H7 (cell line): ENCODE measurements at regions not wholly inside any gene's neighbourhood (a gene's known extent, or its start where the extent isn't known, plus 50 kb on each side); places are given as distances from the start of the nearest gene placed in this dataset.
A peak's percentile ranks its signal among the peaks of the same experiment; 100 is the strongest.

Source experiments
- DNase-seq: peaks from one replicate; pipeline ENCODE4 v3.0.0; 2012
- H3K27me3 ChIP-seq: 2 replicates; pipeline ENCODE4 v1.6.0; 2011; ENCODE audit warnings: mild to moderate bottlenecking, low read length; ENCODE audit not compliant: control insufficient read depth, insufficient read depth
- H3K36me3 ChIP-seq: replicated peaks from 2 replicates; pipeline ENCODE4 v1.5.1; 2011; ENCODE audit warnings: low read length; ENCODE audit not compliant: control insufficient read depth, insufficient read depth
- H3K4me3 ChIP-seq: 2 replicates; pipeline ENCODE4 v1.5.1; 2011; ENCODE audit warnings: low read depth, mild to moderate bottlenecking, control low read depth, low read length, moderate library complexity; ENCODE audit not compliant: insufficient read depth

DNA sequence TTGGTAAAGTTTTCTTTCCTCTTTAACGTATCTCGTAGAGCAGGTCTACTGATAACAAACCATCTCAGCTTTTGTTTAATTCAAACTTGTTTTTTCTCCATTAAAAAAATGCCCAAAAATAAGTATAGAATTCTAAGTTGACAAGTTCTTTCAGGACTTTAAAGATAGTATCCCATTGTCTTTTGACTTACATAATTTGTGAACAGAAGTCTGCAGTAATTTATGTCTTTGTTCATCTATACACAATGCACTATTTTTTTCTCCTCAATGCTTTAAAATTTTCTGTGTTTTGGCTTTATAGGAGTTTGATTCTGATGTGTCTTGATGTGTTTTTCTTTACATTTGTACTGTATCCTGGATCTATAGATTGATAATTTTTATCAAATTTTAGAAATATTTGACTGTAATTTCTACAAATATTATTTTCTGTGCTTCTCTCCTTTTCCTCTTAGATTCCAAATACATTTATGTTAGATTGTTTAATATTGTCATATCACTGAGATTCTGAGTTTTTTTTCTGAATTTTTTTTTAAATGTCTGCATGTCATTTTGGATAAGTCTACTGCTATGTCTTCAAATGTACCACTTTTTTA, 143.3 kb downstream of the FTCDNL1 start:
- H3K4me3 ChIP-seq: no peak overlapping the region
- no peaks in the 10 kb centered on the region for H3K36me3 ChIP-seq
- no peaks in the 10 kb centered on the region for H3K27me3 ChIP-seq
- no peak for DNase-seq

DNA sequence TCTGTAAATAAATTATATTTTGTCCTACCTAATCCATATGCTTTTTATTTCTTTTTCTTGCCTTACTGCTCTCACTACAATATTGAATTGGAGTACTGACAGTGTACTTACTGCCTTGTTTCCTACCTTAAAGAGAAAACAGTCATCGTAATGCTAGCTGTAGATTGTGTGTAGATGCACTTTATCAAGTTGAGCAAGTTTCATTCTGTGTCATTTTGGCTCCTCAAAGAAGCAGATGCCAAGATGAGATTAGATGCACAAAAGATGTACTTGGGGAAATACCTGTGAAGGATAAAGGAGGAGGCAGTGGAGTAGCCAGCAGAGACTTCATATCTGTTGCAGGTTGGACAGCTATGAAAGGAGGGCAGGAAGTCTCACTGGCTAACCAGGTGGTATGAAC, 145.5 kb downstream of the FTCDNL1 start:
- H3K27me3 ChIP-seq: no peaks in the 10 kb centered on the region
- H3K4me3 ChIP-seq: no peak overlapping the region
- H3K36me3 ChIP-seq: no peaks in the 10 kb centered on the region
- DNase-seq: no peak

DNA sequence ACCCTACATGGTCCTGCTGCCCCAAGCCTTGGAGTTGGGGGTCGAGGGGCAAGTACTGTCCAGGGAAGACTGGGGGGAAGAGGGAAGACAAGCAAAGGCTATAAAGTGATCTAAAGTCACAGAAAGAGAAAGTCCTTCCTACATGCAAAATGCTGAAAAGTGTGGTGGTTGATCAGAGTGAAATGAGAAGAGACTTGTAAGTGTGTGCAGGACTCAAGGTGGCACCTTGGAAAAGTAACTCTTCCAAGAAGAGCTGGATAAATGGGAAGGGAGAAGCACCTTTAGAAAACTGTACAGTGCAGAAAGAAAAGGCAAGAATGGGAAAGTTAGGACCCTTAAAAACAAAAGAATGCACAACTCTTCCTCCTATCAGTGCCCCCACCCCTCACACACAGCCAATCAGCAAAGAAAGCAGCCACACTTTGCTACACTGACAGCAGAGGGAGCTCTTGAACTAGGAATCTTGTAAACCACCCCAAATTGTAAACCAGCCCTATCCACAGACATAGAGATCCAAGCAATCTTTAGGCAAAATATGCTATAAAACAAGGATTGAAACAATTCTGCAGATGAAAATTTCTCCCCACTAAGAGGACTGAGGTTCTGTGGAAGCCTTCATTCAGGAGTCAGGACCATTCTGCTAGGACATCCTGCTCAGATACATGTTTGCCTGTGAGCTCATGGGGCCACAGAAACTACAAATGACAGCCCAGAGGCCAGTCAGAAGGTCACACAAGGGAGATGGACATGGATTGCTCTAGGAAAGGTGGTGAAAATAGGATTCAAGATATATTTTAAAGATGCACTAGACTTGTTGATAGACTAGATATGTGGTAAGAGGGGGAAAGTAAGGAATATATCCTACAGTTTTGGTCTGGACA, 146.4 kb downstream of the FTCDNL1 start:
- no peaks in the 10 kb centered on the region for H3K27me3 ChIP-seq
- no peaks in the 10 kb centered on the region for H3K36me3 ChIP-seq
- no peak overlapping the region for H3K4me3 ChIP-seq
- peak; percentile 65 for DNase-seq

DNA sequence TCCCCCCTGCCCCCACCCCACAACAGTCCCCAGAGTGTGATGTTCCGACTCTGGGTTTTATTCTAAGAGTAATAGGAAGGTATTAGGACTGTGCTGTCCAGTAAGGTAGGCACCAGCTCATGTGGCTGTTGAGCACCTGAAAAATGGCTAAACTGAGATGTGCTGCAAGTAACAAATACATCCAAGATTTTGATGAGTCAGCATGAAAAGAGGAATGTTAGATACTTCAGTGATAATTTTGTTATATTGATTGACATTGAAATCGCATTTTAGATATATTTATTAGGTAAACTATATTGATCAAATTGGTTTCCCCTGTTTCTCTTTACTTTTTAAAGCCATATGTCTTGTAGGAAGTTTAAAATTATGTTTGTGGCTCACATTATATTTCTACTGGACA, 147.8 kb downstream of the FTCDNL1 start:
- Histone ChIP-seq H3K4me3 (no peak overlapping the region), H3K36me3 (no peaks in the 10 kb centered on the region), H3K27me3 (no peaks in the 10 kb centered on the region)
- DNase-seq: no peak

DNA sequence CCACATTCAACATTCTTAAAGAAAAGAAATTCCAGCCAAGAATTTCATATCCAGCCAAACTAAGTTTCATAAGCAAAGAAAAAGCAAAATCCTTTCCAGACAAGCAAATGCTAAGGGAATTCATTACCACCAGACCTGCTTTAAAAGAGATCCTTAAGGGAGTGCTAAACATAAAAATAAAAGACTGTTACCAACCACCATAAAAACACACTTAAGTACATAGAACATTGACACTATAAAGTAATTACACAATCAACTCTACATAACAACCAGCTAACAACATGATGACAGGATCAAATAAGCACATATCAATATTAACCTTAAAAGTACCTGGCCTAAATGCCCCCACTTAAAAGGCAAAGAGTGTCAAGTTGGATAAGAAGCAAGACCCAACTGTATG, 153.5 kb downstream of the FTCDNL1 start:
- Histone ChIP-seq H3K27me3 (no peaks in the 10 kb centered on the region), H3K36me3 (no peaks in the 10 kb centered on the region), H3K4me3 (no peak overlapping the region)
- DNase-seq: no peak

DNA sequence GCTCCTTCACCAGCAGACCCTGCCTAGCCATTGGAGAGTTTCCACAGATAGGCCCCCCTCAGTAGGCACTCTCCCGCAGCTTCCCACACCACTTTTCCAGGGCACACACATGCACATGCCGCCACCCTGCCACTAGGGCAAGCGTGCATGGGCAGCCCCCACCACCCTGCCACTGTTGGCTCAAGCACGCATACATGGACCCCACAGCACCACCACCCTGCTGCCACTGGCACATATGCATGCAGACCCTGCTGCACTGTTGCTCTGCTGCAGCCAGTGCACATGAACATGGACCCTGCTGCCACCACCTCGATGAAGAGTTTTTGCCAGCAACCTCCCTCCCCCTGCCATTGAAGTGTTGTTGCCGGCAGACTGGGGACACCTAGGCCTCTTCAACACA, 154.9 kb downstream of the FTCDNL1 start:
- DNase-seq: no peak
- no peak overlapping the region for H3K4me3 ChIP-seq
- H3K36me3 ChIP-seq: no peaks in the 10 kb centered on the region
- H3K27me3 ChIP-seq: no peaks in the 10 kb centered on the region

DNA sequence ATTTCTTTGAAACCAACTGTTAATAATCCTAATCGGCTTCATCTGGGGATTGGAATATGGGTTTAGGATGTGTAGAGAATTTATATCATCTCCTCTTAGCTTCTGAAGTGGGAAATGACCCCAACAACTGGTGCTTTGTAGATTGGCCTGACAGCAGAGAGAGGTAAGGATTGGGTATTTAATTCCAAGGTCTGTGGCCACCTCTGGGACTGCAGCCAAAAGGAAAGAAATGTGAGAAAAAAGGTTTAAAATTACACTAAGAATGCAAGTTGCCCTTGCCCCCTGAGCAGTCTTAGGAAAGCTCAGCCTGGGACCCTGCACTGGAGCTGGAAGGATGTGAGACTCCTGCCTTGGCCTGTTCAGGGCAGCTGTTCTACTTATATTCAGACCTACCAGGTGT, 157.1 kb downstream of the FTCDNL1 start:
- no peaks in the 10 kb centered on the region for H3K27me3 ChIP-seq
- H3K36me3 ChIP-seq: no peaks in the 10 kb centered on the region
- no peak overlapping the region for H3K4me3 ChIP-seq
- peak; percentile 12 for DNase-seq

DNA sequence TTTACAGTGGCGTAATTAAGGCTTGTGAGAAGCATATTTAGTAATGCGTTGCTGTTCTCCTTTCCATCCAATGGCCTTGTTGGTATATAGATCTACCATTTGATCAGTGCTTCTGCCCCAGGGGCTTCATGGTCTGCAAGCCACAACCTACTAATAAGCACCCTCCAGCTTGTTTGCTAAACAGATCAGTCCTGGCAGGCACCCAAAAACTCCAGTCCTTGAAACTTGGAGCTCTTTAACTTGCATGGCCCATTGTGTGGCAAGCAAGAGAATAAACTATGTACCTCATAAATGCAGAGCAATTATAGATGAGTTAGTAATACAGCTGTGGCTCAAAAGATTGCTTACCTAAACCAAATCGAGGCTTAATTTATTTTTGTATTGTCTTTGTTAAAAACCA, 158.5 kb downstream of the FTCDNL1 start:
- no peaks in the 10 kb centered on the region for H3K36me3 ChIP-seq
- H3K4me3 ChIP-seq: no peak overlapping the region
- no peaks in the 10 kb centered on the region for H3K27me3 ChIP-seq
- DNase-seq: no peak

DNA sequence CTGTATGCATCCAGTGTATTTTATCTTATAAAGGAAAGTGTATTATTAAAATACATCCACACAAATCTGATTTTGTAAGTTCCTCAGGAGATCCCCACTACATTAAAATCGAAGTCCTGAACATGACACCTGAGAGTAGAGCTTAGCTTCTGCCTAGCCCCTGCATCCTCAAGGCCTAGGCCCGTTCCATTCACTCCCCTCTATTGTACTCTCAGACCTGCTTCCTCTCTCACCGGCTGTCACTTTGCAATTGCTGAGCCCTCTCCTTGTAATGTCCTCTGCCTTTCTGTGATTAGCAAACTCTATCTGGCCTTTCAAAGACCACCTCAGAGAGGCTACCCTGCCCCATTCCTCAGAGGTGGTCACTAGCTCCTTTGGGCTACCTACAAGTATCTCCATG, 160.8 kb downstream of the FTCDNL1 start:
- H3K4me3 ChIP-seq: no peak overlapping the region
- no peaks in the 10 kb centered on the region for H3K36me3 ChIP-seq
- no peak for DNase-seq
- H3K27me3 ChIP-seq: no peaks in the 10 kb centered on the region

DNA sequence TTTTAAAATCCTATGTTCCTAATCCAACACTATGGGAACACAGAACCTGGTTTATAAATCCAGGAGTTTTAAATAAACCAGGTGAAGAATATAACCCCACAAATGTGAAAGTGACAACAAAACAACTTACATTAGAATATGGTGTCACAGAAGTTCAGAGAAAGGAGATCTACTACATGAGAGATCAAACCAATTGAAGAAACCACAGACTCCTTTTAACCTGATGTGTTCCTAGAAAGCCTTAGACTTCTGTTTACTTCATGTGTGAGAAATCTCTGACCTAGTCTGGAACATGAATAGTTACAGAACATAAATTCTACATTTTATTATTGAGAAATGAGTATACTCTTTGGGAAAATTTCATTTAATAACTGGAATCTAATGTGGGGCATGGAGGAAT, 165.3 kb downstream of the FTCDNL1 start:
- DNase-seq: no peak
- H3K27me3 ChIP-seq: no peaks in the 10 kb centered on the region
- H3K4me3 ChIP-seq: no peak overlapping the region
- H3K36me3 ChIP-seq: no peaks in the 10 kb centered on the region

DNA sequence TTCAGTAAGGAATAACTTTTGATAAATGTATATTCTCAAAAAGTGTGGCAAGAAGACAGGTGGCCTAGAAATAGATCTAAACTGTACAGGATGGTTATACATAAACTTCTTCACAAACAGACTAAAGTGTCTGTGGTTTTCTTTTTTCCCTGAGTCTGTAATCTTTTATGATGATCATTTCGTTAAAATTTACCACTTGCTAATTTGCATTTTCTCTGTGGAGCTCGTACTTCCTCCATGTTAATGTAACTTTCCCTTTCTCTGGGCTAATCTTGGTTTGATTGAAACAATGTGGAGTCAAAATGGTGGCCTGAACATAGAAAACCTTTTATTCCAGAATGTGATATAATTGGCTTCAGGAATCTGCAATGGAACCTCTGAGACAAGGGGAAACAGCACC, 166.2 kb downstream of the FTCDNL1 start:
- Histone ChIP-seq H3K4me3 (no peak overlapping the region), H3K36me3 (no peaks in the 10 kb centered on the region), H3K27me3 (no peaks in the 10 kb centered on the region)
- no peak for DNase-seq

DNA sequence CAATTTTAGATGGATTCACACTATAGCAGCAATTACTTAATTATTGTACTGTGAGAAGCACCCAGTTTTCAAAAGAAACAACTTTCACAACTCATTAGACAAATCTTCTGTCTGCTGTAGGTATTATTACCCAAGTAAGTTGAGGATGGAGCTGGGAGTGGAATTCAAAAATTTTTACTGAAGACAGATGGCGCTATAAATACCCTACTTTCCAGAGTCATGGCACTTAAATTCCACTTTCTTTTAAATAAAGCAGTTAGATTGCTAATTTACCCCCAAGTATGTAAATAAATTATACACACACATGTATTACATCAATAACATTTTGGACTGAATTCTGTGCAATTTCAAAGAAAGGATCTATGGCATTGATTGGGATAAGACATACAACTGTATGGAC, 166.8 kb downstream of the FTCDNL1 start:
- DNase-seq: no peak
- Histone ChIP-seq H3K36me3 (no peaks in the 10 kb centered on the region), H3K27me3 (no peaks in the 10 kb centered on the region), H3K4me3 (no peak overlapping the region)

DNA sequence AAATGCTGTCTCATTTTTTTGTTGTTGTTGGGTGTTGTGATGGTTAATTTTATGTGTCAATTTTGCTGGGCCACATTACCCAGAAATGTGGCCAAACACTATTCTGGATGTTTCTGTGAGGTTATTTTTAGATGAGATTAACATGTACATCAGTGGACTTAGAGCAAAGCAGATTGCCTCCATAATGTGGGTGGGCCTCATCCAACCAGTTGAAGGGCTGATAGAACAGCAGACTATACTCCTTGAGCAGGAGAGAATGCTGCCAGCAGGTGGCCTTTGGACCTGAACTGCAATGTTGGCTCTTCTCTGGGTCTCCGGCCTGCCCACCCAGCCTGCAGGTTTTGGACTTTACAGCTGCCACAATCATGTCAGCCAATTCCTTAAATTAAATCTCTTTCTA, 169.0 kb downstream of the FTCDNL1 start:
- H3K36me3 ChIP-seq: no peaks in the 10 kb centered on the region

DNA sequence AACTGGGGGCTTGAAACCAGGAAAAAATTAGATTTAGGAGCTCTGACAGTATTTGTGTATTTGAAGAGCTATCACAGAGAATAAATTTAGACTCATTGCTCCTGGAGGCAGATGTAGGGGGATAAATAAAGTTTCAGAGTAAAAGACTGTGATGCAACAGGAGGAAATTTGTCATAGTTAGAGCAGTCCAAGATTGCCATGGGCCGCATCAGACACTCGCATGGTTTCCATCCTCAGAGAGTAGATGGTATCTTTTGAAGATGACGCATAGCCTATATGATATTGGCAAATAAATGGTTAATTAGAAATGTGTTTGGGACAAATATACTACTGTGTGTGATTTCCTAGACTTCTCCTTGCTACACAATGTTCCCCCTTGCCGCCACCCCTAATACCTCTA, 170.5 kb downstream of the FTCDNL1 start:
- no peak for DNase-seq
- Histone ChIP-seq H3K27me3 (no peaks in the 10 kb centered on the region), H3K36me3 (no peaks in the 10 kb centered on the region), H3K4me3 (no peak overlapping the region)

More for the DNA sequence above, 169.0 kb downstream of the FTCDNL1 start:
- no peak for DNase-seq
- Histone ChIP-seq H3K27me3 (no peaks in the 10 kb centered on the region), H3K4me3 (no peak overlapping the region)

DNA sequence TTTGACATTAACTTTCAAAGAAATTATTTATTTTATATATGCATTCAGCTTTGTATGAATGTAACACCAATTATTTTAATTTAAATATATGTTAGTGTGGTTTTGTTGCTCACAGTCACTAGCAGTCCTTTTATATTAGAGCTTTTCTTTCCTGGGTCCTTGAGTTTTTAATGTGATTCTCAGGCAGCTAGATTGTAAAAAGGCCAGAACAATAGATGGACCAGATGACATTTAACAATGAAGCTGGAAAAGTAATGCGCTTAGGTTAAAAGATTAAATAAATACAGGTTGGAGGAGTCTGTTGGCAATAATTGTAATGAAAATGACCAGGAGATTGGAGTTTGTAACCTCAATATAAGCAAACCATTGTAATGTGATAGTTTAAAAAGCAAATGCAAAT, 171.1 kb downstream of the FTCDNL1 start:
- Histone ChIP-seq H3K4me3 (no peak overlapping the region), H3K27me3 (no peaks in the 10 kb centered on the region), H3K36me3 (no peaks in the 10 kb centered on the region)
- no peak for DNase-seq
